ENCODE measurements at regions not wholly inside any gene's neighbourhood (a gene's known extent, or its start where the extent isn't known, plus 50 kb on each side); places are given as distances from the start of the nearest gene placed in this dataset.

- TF ChIP-seq ZNF263 (CRISPR knock-in tag; IDR thresholded peaks at IDR 0.05; ENCODE audit: low read depth): no peak
- TF ChIP-seq TEAD4 (CRISPR knock-in tag; IDR thresholded peaks at IDR 0.05): no peak
- TF ChIP-seq, protein P1, sequence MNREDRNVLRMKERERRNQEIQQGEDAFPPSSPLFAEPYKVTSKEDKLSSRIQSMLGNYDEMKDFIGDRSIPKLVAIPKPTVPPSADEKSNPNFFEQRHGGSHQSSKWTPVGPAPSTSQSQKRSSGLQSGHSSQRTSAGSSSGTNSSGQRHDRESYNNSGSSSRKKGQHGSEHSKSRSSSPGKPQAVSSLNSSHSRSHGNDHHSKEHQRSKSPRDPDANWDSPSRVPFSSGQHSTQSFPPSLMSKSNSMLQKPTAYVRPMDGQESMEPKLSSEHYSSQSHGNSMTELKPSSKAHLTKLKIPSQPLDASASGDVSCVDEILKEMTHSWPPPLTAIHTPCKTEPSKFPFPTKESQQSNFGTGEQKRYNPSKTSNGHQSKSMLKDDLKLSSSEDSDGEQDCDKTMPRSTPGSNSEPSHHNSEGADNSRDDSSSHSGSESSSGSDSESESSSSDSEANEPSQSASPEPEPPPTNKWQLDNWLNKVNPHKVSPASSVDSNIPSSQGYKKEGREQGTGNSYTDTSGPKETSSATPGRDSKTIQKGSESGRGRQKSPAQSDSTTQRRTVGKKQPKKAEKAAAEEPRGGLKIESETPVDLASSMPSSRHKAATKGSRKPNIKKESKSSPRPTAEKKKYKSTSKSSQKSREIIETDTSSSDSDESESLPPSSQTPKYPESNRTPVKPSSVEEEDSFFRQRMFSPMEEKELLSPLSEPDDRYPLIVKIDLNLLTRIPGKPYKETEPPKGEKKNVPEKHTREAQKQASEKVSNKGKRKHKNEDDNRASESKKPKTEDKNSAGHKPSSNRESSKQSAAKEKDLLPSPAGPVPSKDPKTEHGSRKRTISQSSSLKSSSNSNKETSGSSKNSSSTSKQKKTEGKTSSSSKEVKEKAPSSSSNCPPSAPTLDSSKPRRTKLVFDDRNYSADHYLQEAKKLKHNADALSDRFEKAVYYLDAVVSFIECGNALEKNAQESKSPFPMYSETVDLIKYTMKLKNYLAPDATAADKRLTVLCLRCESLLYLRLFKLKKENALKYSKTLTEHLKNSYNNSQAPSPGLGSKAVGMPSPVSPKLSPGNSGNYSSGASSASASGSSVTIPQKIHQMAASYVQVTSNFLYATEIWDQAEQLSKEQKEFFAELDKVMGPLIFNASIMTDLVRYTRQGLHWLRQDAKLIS (CRISPR knock-in tag; IDR thresholded peaks at IDR 0.05; ENCODE audit: borderline replicate concordance): no peak
- TF ChIP-seq, protein P2, sequence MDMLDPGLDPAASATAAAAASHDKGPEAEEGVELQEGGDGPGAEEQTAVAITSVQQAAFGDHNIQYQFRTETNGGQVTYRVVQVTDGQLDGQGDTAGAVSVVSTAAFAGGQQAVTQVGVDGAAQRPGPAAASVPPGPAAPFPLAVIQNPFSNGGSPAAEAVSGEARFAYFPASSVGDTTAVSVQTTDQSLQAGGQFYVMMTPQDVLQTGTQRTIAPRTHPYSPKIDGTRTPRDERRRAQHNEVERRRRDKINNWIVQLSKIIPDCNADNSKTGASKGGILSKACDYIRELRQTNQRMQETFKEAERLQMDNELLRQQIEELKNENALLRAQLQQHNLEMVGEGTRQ (CRISPR knock-in tag; IDR thresholded peaks at IDR 0.05): no peak
- TF ChIP-seq ZNF512 (CRISPR knock-in tag; IDR thresholded peaks at IDR 0.05; ENCODE audit: borderline replicate concordance): no peak
- no peak for TF ChIP-seq ZNF281 (CRISPR knock-in tag; IDR thresholded peaks at IDR 0.05)
- no peak for TF ChIP-seq PREB (CRISPR knock-in tag; IDR thresholded peaks at IDR 0.05; ENCODE audit: borderline replicate concordance)
- no peak for TF ChIP-seq NR2C2 (CRISPR knock-in tag; IDR thresholded peaks at IDR 0.05)
Observed at GRCh38 chr2:88842656-88843460, 151.4 kb downstream of the RPIA start.
